ENCODE measurements at regions not wholly inside any gene's neighbourhood (a gene's known extent, or its start where the extent isn't known, plus 50 kb on each side); places are given as distances from the start of the nearest gene placed in this dataset.

- no peak for DNase-seq
Measured at GRCh38 chr1:235025422-235025984, 103.1 kb downstream of the TOMM20 start.

GRCh38 chr1:235024711-235025421, 103.8 kb downstream of the TOMM20 start:
- no peak for DNase-seq

- DNase-seq, result no peak
Measured at GRCh38 chr1:235023711-235024439, 104.8 kb downstream of the TOMM20 start.

GRCh38 chr1:235022981-235023710, 105.5 kb downstream of the TOMM20 start:
- DNase-seq, result no peak

DNA sequence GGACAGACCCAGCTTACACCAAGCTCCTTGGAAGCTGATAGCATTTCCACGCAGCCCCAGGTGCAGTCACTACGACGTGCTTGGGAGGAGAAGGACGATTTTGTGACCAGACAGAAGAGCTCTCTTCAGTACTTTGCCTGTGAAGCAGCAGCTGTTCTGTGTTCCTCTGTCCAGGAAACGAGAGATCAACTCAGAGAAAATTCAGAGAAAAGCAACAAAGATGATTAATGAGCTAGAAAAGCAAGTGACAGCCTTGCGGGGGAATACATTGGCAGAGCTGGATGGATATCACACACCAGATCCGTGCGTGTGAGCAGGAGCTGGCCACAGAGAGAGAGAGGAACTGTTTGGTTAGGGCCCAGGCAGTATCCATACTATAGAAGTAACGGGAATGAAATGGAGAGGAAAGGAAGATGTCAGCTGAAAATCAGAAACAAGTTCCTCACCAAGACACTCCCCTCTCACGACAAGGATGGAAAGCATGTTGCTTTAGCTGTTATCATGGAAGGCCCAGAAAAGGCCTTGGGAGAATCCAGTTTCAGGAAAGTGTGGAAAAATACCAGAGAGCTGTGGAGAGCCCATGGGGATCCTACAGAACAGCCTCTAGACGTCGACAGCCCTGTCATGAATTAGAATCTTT, 106.2 kb downstream of the TOMM20 start:
- no peak for DNase-seq

DNA sequence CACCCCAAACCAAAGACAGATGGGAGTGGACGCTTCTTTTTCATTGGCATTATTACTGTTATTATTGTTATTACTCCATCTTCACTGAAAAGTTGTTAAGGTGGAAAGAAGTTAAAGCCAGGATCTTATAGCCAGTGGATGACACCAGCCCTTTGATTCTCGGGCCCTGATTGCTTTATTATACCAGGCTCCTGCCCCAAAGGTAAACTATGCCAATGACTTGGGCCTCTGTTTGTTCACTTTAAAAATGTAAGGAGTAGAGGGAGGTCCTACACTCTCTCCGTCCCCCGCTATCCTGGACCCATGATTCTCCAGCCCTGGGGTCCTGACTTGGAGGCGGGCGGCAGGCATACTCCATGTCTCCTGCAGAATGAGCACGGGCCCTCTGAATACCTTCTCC, 106.8 kb downstream of the TOMM20 start:
- no peak for DNase-seq

DNA sequence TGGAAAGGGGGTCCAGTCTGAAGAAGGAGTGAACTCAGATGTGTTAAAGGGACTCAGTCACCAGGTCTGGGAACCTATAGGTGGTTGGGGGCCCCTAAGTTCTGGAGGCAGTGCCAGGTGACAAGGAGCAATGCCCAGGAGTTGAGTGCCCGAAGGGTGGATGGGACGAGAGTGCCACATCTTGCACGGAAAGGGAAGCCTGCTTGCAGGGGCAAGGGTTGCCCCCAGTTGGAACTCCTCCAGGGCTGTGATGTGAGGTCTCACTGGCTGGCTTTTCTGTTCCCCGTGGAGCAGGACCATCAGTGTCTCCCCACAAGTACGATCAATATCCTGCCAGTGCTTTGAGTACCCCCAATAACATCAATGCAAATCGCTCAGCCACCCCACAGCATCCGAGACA, 107.3 kb downstream of the TOMM20 start:
- no peak for DNase-seq

GRCh38 chr1:235019961-235020360, 108.7 kb downstream of the TOMM20 start:
- DNase-seq, result no peak

DNA sequence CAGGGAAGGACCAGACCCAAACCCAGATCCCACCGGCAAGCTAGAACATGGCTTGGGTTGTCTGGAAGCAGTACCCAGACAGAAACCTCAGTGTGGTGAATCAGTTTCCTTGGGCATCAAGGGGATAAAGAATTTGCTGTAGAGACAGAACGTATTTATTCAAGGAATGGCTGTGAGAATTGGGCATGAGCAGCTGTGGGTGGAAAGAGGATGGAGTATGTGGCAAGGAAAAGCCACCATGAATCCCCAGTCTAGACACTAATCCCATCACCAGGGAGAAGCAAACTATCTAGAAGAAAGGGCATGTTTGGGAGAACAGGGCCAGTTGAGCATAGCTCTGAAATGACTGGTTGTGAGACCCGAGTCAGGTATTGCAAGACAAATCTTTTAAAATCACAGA, 109.2 kb downstream of the TOMM20 start:
- DNase-seq, result no peak

DNA sequence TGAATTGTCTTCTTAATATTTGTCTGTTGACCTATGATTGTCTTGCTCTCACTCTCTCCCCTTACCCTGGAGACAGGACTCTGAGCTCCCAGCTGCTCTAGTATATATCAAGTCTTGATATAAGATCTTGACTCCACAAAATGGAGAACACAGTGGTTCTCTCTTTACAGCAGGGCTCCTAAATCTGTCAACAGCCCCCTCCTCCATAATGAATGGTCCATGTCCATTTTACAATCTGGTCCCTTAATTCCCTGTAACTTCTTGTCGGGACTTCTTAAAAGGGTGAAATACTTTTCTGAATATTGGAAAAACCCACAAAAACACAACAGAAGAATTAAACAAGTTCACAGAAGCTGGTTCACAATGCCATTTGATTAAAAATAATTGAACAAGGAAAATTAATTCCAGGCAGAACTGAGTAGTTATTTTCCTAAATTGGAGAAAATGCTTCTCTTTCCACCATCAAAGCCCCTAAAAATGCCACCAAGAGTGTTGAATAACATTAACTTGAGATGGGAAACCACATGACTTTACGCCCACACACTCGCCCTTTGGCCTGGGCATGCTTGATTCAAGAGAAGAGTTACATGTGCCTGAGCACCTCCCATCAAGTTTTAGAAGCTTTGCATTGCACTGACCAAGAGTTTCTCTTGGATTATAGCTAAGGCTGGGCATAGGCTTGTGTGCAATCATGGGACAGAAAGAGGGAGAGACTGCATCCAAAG, 109.8 kb downstream of the TOMM20 start:
- peak in 1 of 2 experiments; percentile 42 for DNase-seq

GRCh38 chr1:235018161-235018560, 110.5 kb downstream of the TOMM20 start:
- no peak for DNase-seq

- no peak for DNase-seq
Measured at GRCh38 chr1:235017719-235018118, 110.9 kb downstream of the TOMM20 start.

DNA sequence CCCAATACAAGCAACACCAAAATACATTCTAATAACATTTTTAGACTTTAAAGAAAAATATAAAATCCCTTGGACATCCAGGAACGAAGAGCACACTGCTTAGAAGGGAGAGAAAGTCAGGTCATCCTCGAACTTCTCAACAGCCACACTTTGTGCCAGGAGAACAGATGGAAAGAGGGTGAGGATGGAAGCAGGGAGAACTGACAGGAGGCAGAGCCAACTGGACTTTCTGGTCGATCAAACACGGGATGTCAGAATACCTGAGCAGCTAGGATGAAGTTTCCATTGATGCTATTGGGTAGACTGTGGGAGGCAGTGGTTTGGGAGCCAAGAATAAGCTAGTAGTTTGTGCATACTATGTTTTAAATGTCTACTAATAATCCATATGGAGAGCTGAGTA, 111.4 kb downstream of the TOMM20 start:
- no peak for DNase-seq

GRCh38 chr1:235015291-235015985, 113.2 kb downstream of the TOMM20 start:
- peak in 1 of 2 experiments; percentile 19 for DNase-seq

- DNase-seq, result no peak
Measured at GRCh38 chr1:235014756-235015155, 113.9 kb downstream of the TOMM20 start.

- no peak for DNase-seq
Measured at GRCh38 chr1:235013512-235013911, 115.1 kb downstream of the TOMM20 start.

- no peak for DNase-seq
Measured at GRCh38 chr1:235012436-235013210, 116.0 kb downstream of the TOMM20 start.

DNA sequence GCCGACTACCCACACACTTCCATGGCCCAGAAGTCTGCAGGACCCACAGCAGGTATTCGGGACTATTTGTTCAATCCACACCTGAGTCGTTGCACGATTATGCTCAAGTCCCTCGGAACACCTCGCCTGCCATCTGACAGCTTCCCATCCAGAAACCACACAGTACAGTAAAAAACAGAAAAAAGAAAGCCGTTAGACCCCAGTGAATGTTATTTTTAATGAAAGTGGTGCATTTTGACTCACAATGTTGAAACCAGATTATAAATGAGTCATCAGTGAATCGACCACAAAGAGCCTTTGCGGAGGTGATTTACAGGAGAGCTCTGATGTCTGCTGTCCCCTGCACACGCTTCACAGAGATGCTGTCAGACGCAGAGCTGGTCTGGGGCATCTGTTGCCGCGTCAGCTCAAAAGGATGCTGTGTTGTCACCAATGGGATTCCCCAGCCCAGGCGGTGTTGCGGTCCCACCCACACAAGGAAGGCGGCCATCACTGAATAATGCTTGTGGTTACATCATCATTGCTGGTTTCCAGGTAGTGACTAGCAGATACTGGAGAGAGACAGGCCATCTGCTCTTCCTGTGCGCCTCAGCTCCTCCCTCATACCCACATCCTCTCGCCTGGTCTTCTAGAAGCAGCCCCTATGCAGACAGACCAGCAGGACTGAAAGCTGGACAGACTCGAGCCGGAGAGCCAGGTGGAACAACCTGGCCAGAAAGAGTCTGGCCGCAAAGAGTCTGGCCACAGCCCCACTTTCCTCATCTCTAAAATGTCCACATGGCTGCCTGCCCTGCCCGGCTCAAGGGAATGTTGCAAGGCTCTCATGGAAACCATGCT, 116.8 kb downstream of the TOMM20 start:
- peak; percentile 83 to 98 for DNase-seq

DNA sequence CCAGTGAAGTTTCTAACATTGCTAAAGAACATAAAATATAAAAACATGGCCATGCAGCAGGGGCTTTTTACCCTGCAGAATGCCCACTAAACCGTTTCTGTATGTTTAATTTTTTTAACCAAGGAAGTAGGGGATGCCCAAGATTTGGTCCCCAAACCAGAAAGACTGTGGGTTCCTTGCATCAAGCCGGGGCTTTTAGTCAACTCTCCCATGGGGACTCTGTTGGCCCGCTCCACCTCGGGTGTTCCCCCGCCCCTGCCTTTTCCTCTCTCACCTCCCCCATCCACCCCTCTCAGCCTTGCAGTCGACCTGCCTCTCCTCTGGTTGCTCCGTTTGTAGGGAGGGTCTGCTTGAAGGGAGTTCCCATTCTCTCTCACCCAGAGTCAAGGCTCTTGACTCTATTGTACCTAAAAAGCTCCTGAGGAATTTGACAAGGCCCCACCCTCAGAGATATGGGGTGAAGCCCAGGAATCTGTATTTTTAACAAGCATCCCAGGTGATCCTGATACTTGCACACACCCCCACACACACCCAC, 117.5 kb downstream of the TOMM20 start:
- peak; percentile 55 to 72 for DNase-seq

All from stimulated activated CD4-positive, alpha-beta T cell treated with anti-CD3 and anti-CD28 coated beads, Interleukin-4, amount 100 ng/mL, for 4 hours (primary cell).